NCI-H526 treated with DMSO at 0.1 percent for 48 hours (cell line): ENCODE measurements at regions not wholly inside any gene's neighbourhood (a gene's known extent, or its start where the extent isn't known, plus 50 kb on each side); places are given as distances from the start of the nearest gene placed in this dataset.

Experiments used
- DNase-seq: peaks from one replicate; lab custom pipeline; 2025; lab: John Stamatoyannopoulos, UW

GRCh38 chr9:106526716-106527204, 336.2 kb upstream of the ZNF462 start:
- no peak for DNase-seq

DNA sequence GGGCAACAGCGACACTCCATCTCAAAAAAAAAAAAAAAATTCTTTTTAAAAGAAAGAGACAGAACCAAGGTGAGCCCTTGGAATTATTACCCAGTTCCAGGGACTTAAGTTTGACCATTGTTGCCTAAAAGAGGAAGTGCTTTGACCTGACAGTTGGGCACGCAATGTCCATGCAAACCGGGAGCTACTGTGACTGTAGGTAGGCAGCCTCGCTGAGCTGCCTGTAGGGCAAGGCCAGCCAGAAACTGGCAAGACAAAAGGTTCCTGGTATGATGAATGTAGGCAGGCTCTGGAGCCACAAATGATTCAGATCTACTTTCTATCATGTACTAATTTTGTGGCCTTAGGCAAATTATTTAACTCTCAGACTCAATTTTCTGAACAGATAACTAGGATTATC, 334.8 kb upstream of the ZNF462 start:
- DNase-seq, result no peak

- no peak for DNase-seq
Measured at GRCh38 chr9:106529616-106530015, 333.4 kb upstream of the ZNF462 start.

GRCh38 chr9:106531491-106531890, 331.5 kb upstream of the ZNF462 start:
- DNase-seq, result no peak

GRCh38 chr9:106532306-106533015, 330.5 kb upstream of the ZNF462 start:
- DNase-seq, result no peak

DNA sequence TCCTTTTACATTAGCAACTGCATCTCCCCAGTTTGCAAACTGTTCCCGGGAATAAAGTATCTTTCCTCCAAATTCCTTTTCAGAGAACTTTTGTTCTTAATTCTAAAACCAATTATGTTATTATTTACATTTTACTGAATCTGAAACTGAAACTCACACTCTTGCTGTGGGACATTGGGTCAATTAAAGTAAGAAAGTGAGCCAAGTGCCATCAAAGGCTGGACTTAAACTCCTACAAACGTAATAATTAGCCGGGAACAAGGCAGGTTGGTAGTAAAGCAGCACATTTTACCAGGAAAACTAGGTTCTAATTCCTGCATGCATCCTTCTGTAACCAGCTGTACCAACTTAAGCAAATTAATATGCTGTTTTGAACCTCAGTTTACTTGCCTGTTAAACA, 328.2 kb upstream of the ZNF462 start:
- DNase-seq, result no peak

- DNase-seq, result no peak
Measured at GRCh38 chr9:106535439-106535838, 327.5 kb upstream of the ZNF462 start.

- DNase-seq, result no peak
Measured at GRCh38 chr9:106557996-106558667, 304.8 kb upstream of the ZNF462 start.

GRCh38 chr9:106560540-106560939, 302.4 kb upstream of the ZNF462 start:
- DNase-seq, result no peak

DNA sequence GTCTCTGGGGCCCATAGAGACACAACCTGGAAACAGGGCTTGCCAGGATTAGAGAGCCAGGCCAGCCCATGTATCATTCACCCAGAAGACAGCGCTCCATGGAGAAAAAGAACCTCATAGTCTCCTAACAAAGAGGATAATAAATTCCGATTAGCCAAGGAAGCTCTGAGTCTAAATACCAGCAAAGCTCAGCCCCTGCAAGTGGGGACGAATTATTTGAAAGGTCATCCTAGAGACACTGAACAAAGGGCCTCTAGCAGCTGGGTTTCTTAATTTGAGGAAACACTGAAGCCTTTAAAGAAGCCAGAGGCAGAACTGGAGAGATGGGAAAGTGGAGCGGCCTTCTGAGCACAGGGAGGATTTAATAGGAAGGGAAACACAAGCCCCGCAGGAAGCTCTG, 287.1 kb upstream of the ZNF462 start:
- no peak for DNase-seq

- no peak for DNase-seq
Measured at GRCh38 chr9:106576232-106576760, 286.7 kb upstream of the ZNF462 start.

DNA sequence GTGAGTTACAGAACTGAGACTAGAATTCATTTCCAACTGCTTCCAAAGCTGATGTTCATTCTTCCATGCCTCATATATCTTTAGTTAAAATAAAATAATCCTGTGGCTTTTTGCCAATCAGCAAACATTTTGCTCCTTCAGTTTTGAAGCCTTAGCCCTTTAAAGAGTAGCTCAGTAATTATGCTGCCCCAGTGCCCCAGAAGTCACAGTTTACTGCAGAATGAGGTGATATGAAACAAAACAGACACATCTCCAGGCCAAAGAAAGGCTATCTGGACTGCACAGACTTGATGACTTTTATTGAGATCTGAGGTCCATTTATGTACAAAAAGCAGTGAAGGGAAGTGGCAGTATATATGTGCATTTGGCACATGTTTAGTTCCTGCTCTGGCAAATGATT, 285.8 kb upstream of the ZNF462 start:
- DNase-seq, result no peak

DNA sequence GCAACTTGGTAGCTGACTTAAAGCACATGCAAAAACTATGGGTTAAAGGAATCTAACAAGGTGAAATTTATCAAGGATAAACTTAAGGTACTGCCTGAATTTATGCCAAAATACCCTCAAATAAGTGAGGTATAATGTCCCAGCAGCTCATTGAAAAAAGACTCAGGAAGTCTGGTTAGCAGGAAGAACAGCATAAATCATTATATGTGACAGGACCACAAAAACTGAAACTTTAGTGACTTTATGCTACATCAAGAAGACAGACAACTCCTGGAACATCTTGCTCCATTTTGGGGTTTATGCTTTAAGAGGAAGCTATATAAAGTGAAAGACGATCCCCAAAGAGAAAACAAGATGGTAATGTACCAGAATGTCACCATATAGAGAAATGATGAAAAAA, 282.4 kb upstream of the ZNF462 start:
- DNase-seq, result no peak

DNA sequence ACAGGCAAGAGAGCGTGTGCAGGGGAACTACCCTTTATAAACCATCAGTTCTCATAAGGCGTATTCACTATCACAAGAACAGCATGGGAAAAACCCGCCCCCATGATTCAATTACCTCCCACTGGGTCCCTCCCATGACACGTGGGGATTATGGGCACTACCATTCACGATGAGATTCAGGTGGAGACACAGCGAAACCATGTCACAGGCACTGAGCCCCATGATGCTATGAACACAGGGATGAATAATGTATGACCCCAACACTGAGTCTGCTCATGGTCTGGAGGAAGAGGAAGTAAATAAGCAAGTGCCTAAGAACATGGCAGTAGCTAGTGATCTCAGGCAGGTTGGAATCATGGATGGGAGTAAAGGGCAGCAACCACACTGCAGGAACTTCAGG, 281.0 kb upstream of the ZNF462 start:
- no peak for DNase-seq

DNA sequence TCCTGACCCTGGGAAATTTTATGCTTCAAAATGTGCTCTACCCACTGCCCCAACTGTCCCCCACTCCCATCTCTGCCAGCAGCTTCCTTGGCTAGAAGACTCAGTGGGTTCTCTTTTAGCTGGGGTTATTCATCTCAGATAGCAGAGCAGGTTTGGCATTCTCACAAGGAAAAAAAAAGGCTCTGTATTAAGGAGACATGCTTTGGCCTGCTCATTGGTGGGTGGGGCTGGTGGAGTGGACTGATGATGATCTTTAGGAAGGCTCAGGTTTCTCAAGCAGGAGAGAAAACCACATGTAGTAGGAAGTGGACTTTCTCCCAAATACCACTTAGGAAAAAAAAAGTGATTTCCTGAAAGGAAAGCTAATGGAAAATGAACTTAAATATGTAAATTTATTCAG, 279.2 kb upstream of the ZNF462 start:
- DNase-seq, result no peak

DNA sequence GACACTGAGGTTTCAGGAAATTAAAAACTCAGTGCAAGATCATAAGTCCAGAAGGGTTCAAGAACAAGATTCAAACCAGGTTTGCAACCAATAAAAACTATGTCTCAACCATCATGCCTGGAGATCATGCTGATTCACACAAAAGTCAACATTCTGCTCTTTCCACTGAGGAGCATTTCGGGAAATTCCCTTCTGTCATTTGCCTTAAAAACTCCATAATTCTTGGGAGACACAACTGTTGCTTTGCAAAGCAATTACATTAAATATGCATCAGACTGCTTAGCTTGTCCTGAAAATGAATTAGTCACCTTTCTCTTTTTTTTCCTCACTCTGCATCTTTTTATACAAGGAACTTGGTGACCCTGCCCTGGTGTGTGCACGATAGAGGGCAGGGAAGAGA, 275.9 kb upstream of the ZNF462 start:
- DNase-seq, result no peak

GRCh38 chr9:106588626-106589025, 274.3 kb upstream of the ZNF462 start:
- DNase-seq, result no peak

DNA sequence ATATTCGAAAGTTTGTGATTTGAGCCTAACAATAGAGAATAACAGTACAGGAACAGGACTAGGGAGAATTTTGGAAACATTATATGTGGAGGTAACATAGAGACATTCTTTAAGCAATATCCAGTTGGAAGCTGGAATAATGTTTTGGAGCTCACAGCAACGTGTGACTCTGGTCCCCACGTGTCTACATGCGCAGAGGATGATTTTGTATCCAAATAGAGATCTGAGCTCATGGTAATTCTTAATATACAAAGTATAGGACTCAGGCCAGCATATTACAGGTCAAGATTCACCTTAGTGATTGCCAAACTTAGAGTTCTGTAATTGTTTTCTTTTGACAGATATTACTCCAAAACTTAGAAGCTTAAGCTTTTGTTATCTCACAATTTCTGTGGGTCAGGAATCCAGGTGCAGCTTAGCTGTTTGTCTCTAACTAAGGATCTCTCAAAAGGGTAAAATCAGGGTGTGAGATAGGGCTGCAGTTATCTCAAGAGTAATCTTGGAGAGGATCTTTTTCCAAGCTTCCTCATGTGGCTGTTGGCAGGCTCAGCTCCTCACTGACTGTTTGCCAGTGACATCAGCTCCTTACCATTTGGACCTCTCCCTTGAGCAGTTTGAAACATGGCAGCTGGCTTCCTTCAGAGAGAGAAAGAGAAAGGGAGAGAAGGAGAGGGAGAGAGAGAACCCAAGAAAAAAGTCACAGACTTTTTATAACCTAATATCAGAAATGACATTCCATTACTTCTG, 272.0 kb upstream of the ZNF462 start:
- DNase-seq, result no peak

DNA sequence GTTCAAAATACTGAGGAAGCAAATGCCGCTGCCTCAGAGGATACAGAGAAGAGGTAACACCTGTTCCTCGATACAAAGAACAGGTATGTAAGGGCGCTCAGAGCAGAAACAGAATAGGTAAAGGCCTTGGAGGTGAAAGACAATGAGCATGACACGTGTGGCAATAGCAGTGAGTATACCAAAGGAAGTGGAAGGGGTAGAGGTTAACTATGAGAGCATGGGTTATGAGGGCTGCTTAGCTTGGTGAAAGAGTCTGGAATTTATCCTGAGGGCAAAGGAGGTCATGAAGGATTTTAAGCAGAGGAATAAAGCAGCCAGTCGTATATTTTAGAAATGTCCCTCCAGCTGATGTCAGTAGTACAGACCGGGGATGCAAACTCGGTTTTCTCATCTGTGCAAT, 269.8 kb upstream of the ZNF462 start:
- DNase-seq, result no peak

- DNase-seq, result no peak
Measured at GRCh38 chr9:106596984-106597383, 266.0 kb upstream of the ZNF462 start.

DNA sequence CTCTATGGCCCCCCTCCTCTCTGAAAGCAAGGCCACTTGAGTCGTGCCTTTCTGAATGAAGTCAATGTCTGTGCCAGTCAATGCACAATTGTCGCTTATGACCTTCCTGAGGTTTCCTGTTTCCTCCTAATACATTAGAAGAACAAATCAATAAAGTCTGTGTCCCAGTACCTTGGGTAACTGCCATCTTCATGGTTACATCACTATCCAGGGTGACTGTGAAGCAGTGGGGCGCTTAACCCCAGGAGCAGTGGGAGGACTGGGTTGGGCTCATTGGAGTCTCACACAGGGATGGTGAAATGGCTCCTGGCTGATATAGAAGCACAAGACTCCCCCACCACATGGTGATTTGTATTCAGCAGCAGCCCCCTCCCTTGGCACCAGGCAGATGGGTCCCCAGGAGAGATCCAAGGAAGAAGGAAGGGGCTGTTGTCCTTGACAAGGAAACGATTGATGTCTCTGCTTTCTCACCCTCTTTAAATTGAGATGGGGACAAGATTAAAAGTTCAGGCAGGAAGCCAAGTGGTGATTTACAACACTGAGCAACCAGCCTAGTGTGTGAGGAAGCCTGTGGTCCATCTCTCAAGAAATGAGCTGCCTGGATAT, 261.9 kb upstream of the ZNF462 start:
- no peak for DNase-seq

GRCh38 chr9:106602344-106602743, 260.6 kb upstream of the ZNF462 start:
- no peak for DNase-seq
